ENCODE measurements at regions not wholly inside any gene's neighbourhood (a gene's known extent, or its start where the extent isn't known, plus 50 kb on each side); places are given as distances from the start of the nearest gene placed in this dataset.

DNA sequence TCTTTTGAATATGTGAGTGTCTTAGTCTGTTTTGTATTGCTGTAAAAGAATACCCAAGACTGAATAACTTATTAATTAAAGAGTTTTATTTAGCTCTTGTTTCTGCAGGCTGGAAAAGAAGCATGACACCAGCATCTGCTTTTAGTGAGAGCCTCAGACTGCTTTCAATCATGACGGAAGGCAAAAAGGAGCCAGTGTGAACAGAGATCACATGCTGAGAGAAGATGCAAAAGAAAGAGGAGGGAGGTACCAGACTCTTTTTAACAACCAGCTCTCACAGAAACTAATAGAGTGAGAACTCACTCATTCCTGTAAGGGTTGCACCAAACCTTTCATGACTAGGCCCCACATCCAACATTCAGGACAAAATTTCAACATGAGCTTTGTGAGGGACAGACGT lies 101.6 kb upstream of the HNMT start:
- H4K20me1 ChIP-seq = no peaks in the 10 kb centered on the region
- no peaks in the 10 kb centered on the region for H3K36me3 ChIP-seq
- no peaks in the 10 kb centered on the region for H3K9me3 ChIP-seq (replicated peaks in 1 of 11)
- no peak overlapping the region for H3K4me2 ChIP-seq
- H3K9ac ChIP-seq = no peak overlapping the region
- no peak overlapping the region for H3K27ac ChIP-seq
- no peaks in the 10 kb centered on the region for H3K4me1 ChIP-seq
- no peak overlapping the region for H3K4me3 ChIP-seq
- no peaks in the 10 kb centered on the region for H3K27me3 ChIP-seq
- no peak for TF ChIP-seq Cebpa-rat (IDR thresholded peaks at IDR 0.05)

DNA sequence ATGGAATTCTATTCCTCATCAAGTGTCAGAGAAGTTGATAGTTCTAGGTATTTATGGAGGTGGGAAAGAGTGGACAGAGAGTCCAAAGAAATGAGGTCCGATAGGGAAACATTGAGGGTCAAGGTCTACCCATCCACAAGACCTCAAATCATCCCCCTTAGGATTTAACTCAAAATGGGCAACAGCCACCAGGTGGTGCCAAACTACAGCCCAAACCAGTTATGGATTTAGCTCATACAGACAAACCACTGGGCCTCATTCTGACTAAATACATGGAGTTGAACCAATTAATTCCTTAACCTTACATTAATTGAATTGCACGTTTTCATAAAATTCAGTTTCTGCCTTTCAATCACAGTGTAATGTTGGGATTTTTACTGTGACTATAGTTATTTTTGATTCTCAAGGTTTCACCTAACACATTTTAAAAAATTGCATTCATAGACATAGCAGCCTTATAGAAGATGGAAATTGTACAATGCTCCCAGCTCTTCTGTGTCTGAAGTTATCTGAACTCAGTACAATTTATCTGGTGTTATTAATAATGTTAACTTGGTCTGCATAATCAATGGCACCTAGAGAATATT lies 98.2 kb upstream of the HNMT start:
- Histone ChIP-seq H4K20me1 (no peaks in the 10 kb centered on the region), H3K4me2 (no peak overlapping the region), H3K27me3 (no peaks in the 10 kb centered on the region), H3K9ac (no peak overlapping the region), H3K9me3 (replicated peaks in 1 of 11) (no peaks in the 10 kb centered on the region), H3K36me3 (no peaks in the 10 kb centered on the region), H3K27ac (no peak overlapping the region), H3K4me1 (no peaks in the 10 kb centered on the region), H3K4me3 (no peak overlapping the region)
- TF ChIP-seq Cebpa-rat (IDR thresholded peaks at IDR 0.05) = no peak

DNA sequence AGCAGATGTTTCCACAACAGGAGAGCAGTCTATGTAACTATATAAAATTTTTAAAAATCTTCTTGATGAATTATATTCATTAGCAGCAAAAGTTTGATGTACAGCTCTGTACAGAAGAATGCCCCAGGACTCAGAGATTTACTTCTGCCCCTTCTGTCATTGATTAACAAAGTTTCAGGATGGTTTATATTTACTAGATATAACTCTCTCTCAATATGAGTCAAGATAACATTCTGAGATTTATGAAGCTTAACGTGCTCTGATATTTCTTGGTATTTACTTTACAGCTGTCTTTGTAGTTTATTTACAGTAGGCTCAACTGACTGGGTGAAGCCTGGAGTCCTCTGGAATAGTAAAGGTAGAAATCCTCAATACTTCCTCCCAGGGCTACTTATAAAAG lies 93.6 kb upstream of the HNMT start:
- Histone ChIP-seq H4K20me1 (no peaks in the 10 kb centered on the region), H3K4me2 (no peak overlapping the region), H3K4me3 (no peak overlapping the region), H3K9ac (no peak overlapping the region), H3K36me3 (no peaks in the 10 kb centered on the region), H3K9me3 (replicated peaks in 1 of 11) (no peaks in the 10 kb centered on the region), H3K27me3 (no peaks in the 10 kb centered on the region), H3K27ac (no peak overlapping the region), H3K4me1 (no peaks in the 10 kb centered on the region)
- TF ChIP-seq Cebpa-rat (IDR thresholded peaks at IDR 0.05) = no peak

DNA sequence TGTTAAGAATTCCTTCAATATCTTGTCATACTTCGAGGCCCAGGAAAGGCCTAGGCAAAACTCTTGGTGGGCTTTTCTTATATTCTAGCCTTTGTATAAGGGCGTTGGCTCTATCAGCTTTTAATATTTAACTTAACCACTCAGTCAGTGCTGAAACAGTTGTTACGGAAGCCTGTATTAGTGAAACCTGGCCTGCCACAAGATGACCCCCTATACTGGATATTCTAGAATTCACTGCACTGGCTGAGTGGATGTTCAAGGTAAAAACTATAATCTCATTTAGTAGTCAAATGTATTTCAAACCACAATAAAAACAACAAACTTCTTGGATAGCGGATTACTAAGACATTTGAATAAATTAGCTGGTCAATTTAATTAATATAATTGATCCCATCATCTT lies 91.7 kb upstream of the HNMT start:
- Histone ChIP-seq H3K4me2 (no peak overlapping the region), H3K9me3 (replicated peaks in 1 of 11) (no peaks in the 10 kb centered on the region), H3K27me3 (no peaks in the 10 kb centered on the region), H3K4me1 (no peaks in the 10 kb centered on the region), H3K27ac (no peak overlapping the region), H3K36me3 (no peaks in the 10 kb centered on the region), H3K9ac (no peak overlapping the region), H3K4me3 (no peak overlapping the region), H4K20me1 (no peaks in the 10 kb centered on the region)
- no peak for TF ChIP-seq Cebpa-rat (IDR thresholded peaks at IDR 0.05)

DNA sequence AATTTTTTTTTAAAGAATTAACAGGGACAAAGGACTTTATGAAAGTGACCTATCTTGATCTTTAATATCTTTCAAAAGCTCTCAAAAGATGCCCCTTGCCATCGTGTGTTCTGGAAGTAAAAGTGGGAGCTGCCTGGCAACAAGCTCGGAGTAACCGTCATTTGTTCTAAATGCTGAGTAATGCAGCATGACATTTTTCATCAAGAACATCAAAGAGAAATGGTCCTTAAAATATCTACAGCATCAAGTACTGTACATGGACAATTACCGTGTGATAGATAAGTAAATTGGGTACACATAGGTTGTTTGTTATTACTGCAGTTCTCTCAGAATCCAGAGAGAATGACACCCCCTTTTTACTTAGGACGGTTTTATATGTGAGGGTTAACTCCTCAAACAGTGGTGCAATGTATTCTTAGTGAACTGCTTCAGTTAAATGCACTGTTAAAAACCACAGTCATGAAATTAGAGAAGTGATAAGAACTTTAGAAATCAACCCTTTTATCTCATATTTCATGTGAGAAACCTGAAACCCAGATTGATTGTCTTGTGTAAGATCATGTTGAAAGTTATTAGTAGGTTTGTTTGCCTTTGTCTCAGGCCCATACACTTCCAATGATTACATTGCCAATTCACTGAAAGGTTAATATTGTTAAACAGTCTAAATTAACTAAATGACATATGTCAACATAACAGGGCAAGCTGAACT lies 90.6 kb upstream of the HNMT start:
- no peaks in the 10 kb centered on the region for H3K9me3 ChIP-seq (replicated peaks in 1 of 11)
- no peak overlapping the region for H3K4me2 ChIP-seq
- no peak overlapping the region for H3K9ac ChIP-seq
- H3K27ac ChIP-seq = no peak overlapping the region
- no peaks in the 10 kb centered on the region for H3K4me1 ChIP-seq
- H3K27me3 ChIP-seq = no peaks in the 10 kb centered on the region
- no peak for TF ChIP-seq Cebpa-rat (IDR thresholded peaks at IDR 0.05)
- no peaks in the 10 kb centered on the region for H3K36me3 ChIP-seq
- H4K20me1 ChIP-seq = no peaks in the 10 kb centered on the region
- H3K4me3 ChIP-seq = no peak overlapping the region

DNA sequence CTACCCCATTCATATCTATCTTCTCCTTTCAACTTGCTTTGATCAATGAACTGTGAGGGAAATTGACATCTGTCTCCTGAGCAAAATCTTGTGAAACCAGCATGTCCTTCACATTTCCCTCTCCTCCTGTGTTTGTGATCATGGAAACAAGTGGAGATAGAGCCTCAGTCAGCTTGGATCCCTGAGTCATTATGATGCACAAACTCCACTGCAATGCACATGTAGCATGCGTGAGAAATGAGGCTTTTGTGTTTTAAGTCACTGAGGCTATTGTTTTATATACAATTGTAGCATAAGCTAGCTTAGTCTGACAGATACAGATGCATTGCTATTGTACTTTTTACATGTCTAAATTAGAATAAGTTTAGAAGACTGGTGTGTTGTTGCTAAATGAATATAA lies 85.2 kb upstream of the HNMT start:
- no peaks in the 10 kb centered on the region for H4K20me1 ChIP-seq
- no peaks in the 10 kb centered on the region for H3K27me3 ChIP-seq
- TF ChIP-seq Cebpa-rat (IDR thresholded peaks at IDR 0.05) = no peak

DNA sequence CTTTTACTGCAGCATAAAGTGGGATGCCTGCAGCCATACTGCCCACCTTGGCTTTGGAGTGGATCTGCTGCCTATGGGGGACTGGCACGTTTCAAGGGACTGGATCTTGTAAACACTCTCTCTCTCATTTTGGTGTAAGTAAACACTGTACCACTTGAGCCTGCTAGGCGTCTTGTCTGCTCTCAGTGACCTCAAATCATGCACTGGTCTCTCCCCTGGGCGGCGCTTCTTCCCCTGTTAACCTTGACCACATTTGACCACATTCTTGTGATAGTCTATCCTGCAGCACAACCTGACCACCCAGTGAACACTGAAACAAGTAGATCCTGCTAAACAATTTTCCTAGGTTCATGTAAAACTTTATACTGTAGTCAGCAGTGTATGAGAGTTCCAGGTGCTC lies 82.6 kb upstream of the HNMT start:
- no peak overlapping the region for H3K4me3 ChIP-seq
- H3K4me2 ChIP-seq = no peak overlapping the region
- H3K27me3 ChIP-seq = no peaks in the 10 kb centered on the region
- TF ChIP-seq Cebpa-rat (IDR thresholded peaks at IDR 0.05) = no peak
- no peak overlapping the region for H3K9ac ChIP-seq
- H3K36me3 ChIP-seq = no peaks in the 10 kb centered on the region
- H3K4me1 ChIP-seq = no peaks in the 10 kb centered on the region
- H4K20me1 ChIP-seq = no peaks in the 10 kb centered on the region
- H3K27ac ChIP-seq = no peak overlapping the region
- 0 out of 22 replicates have a peak, but pooled peaks cover 0 to 7% (median 0%) of the 10 kb centered on the region in 11 experiments for H3K9me3 ChIP-seq (replicated peaks in 1 of 11)

More for the DNA sequence above, 85.2 kb upstream of the HNMT start:
- H3K9me3 ChIP-seq (replicated peaks in 1 of 11) = 0 out of 22 replicates have a peak, but pooled peaks cover 0 to 7% (median 0%) of the 10 kb centered on the region in 11 experiments
- no peaks in the 10 kb centered on the region for H3K4me1 ChIP-seq
- H3K9ac ChIP-seq = no peak overlapping the region
- H3K4me3 ChIP-seq = no peak overlapping the region
- H3K27ac ChIP-seq = no peak overlapping the region
- no peaks in the 10 kb centered on the region for H3K36me3 ChIP-seq
- no peak overlapping the region for H3K4me2 ChIP-seq

DNA sequence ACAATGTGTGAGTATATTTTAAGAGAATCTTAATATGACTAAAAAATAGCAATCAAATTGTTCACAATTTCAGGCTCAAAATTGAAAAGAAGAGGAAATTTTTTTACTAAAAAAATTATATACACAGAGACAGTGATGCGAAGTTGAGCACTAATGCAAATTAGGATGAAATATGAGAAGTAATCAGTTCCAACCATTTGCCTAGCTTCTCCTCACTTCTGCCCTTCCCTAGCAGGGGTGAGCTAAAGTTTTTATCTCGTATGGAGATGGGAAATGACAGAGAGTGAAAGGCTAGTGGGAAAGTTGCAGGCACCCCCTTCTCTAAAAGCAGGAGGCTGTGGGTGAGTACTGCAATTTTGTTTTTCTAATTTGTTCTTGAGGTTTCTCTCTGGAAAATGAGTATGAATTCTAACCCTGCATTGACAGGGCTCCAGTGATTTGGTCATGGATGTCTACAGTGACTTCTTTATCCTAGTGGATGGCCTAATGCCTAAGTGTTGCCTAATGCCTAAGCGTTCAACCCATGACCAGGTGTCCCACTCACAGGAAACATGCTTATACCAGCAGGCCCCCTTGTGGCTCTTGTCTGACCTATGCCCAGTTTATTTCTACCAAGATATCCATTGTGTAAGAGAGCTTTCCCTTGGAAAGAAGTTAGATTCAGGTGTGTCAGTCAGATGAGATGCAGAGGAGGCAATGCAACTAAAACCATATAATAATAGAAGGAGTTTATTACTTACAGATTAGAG lies 78.0 kb upstream of the HNMT start:
- H3K4me3 ChIP-seq = no peak overlapping the region
- 0 out of 22 replicates have a peak, but pooled peaks cover 0 to 7% (median 0%) of the 10 kb centered on the region in 11 experiments for H3K9me3 ChIP-seq (replicated peaks in 1 of 11)
- TF ChIP-seq Cebpa-rat (IDR thresholded peaks at IDR 0.05) = no peak
- H3K9ac ChIP-seq = no peak overlapping the region
- H3K36me3 ChIP-seq = no peaks in the 10 kb centered on the region
- H3K4me1 ChIP-seq = peaks cover 0 to 4% (median 0%) of the 10 kb centered on the region in 10 experiments; a peak in 1 of 20 replicates
- no peaks in the 10 kb centered on the region for H3K27me3 ChIP-seq
- H3K4me2 ChIP-seq = no peak overlapping the region
- H3K27ac ChIP-seq = no peak overlapping the region
- H4K20me1 ChIP-seq = no peaks in the 10 kb centered on the region

DNA sequence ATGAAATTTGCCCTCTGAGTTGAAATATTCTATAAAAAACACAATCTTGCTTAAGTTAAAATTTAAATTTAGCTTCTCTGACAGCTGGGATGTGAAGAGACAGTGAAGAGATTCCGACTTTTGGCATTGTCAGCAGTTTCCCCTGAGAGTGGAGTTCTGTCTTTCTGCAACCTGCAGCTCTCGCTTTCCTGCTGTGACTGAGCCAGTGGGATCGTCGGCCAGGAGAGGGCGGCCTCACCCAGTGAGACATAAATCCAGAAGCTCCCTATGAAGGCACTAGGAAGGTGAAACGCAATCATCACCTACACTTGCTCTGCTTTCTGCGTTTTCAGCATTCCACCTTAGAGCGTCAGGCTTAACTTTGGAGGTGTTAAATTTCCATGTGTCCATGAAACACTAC lies 75.4 kb upstream of the HNMT start:
- H3K36me3 ChIP-seq = no peaks in the 10 kb centered on the region
- no peak overlapping the region for H3K4me2 ChIP-seq
- H3K4me3 ChIP-seq = no peak overlapping the region
- H4K20me1 ChIP-seq = no peaks in the 10 kb centered on the region
- H3K27me3 ChIP-seq = no peaks in the 10 kb centered on the region
- no peak overlapping the region for H3K27ac ChIP-seq
- TF ChIP-seq Cebpa-rat (IDR thresholded peaks at IDR 0.05) = no peak
- no peaks in the 10 kb centered on the region for H3K9me3 ChIP-seq (replicated peaks in 1 of 11)
- peaks cover 0 to 4% (median 0%) of the 10 kb centered on the region in 10 experiments; a peak in 1 of 20 replicates for H3K4me1 ChIP-seq
- H3K9ac ChIP-seq = no peak overlapping the region
